ENCODE measurements at regions not wholly inside any gene's neighbourhood (a gene's known extent, or its start where the extent isn't known, plus 50 kb on each side); places are given as distances from the start of the nearest gene placed in this dataset.

GRCh38 chr14:97777622-97778355 lies 980.6 kb downstream of the VRK1 start:
- Mint-ChIP-seq H3K9me3 (peaks cover 47% of the 10 kb centered on the region), H3K27ac (no peak overlapping the region), H3K36me3 (ENCODE audit: low read depth) (peaks cover 8% of the 10 kb centered on the region; the same call in 1 of the 2 replicates), H3K27me3 (ENCODE audit: insufficient read depth) (no peaks in the 10 kb centered on the region; the same call in 1 of the 2 replicates), H3K4me1 (ENCODE audit: low read depth) (no peaks in the 10 kb centered on the region), H3K4me3 (no peak overlapping the region)
- no peak for TF ChIP-seq CTCF (IDR thresholded peaks at IDR 0.05)
- no peak for DNase-seq

GRCh38 chr14:97779140-97779539 lies 982.0 kb downstream of the VRK1 start:
- no peaks in the 10 kb centered on the region; the same call in 1 of the 2 replicates for H3K27me3 Mint-ChIP-seq (ENCODE audit: insufficient read depth)
- no peak overlapping the region for H3K4me3 Mint-ChIP-seq
- no peak overlapping the region for H3K27ac Mint-ChIP-seq
- no peaks in the 10 kb centered on the region for H3K4me1 Mint-ChIP-seq (ENCODE audit: low read depth)
- H3K36me3 Mint-ChIP-seq (ENCODE audit: low read depth), result peaks cover 8% of the 10 kb centered on the region; the same call in 1 of the 2 replicates
- no peak for TF ChIP-seq CTCF (IDR thresholded peaks at IDR 0.05)
- peaks cover 53% of the 10 kb centered on the region for H3K9me3 Mint-ChIP-seq
- no peak for DNase-seq

GRCh38 chr14:97780804-97781203 lies 983.6 kb downstream of the VRK1 start:
- H3K4me1 Mint-ChIP-seq (ENCODE audit: low read depth), result no peaks in the 10 kb centered on the region
- peaks cover 8% of the 10 kb centered on the region; the same call in 1 of the 2 replicates for H3K36me3 Mint-ChIP-seq (ENCODE audit: low read depth)
- H3K27ac Mint-ChIP-seq, result no peak overlapping the region
- no peak for TF ChIP-seq CTCF (IDR thresholded peaks at IDR 0.05)
- H3K4me3 Mint-ChIP-seq, result no peak overlapping the region
- peaks cover 59% of the 10 kb centered on the region for H3K9me3 Mint-ChIP-seq
- no peaks in the 10 kb centered on the region; the same call in 1 of the 2 replicates for H3K27me3 Mint-ChIP-seq (ENCODE audit: insufficient read depth)
- DNase-seq, result no peak

GRCh38 chr14:97781961-97782360 lies 984.8 kb downstream of the VRK1 start:
- Mint-ChIP-seq H3K27ac (no peak overlapping the region), H3K27me3 (ENCODE audit: insufficient read depth) (no peaks in the 10 kb centered on the region), H3K36me3 (ENCODE audit: low read depth) (peaks cover 8% of the 10 kb centered on the region; the same call in 1 of the 2 replicates), H3K4me1 (ENCODE audit: low read depth) (no peaks in the 10 kb centered on the region), H3K4me3 (no peak overlapping the region), H3K9me3 (peaks cover 52% of the 10 kb centered on the region)
- DNase-seq, result no peak
- TF ChIP-seq CTCF (IDR thresholded peaks at IDR 0.05), result no peak

GRCh38 chr14:97782871-97783414 lies 985.8 kb downstream of the VRK1 start:
- peaks cover 42% of the 10 kb centered on the region for H3K9me3 Mint-ChIP-seq
- TF ChIP-seq CTCF (IDR thresholded peaks at IDR 0.05), result no peak
- 0 out of 2 replicates have a peak, but pooled peaks cover 4% of the 10 kb centered on the region for H3K36me3 Mint-ChIP-seq (ENCODE audit: low read depth)
- no peak overlapping the region for H3K27ac Mint-ChIP-seq
- no peaks in the 10 kb centered on the region for H3K4me1 Mint-ChIP-seq (ENCODE audit: low read depth)
- no peaks in the 10 kb centered on the region for H3K27me3 Mint-ChIP-seq (ENCODE audit: insufficient read depth)
- DNase-seq, result no peak
- H3K4me3 Mint-ChIP-seq, result no peak overlapping the region
